ENCODE measurements at regions not wholly inside any gene's neighbourhood (a gene's known extent, or its start where the extent isn't known, plus 50 kb on each side); places are given as distances from the start of the nearest gene placed in this dataset.

DNA sequence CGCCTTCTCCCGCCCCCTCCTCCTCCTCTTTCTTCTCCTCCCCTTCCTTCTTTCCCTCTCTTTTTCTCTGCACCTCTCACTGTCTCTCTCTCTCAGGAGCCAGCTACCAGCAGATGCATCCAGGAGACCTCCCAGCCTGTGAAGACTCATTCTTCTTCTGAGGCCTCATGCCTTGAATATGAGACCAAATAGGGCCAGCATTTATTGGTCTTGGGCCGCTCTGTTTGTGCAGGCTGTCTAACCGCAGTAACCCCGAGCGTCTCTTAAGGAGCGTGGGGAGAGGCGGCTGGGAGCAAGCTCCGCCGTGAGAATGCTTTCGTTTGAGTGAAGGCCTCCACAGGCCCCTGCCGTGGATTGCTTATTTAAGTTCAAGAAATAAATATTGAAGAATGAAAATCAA is 167.0 kb downstream of the NUFIP1 start:
- H3K4me3 ChIP-seq (ENCODE audit: low read depth, low read length) = no peak overlapping the region
- no peak for TF ChIP-seq CTCF (IDR thresholded peaks at IDR 0.05; ENCODE audit: insufficient read depth, low read depth, low read length, missing control alignments)
- DNase-seq (ENCODE audit: low read depth) = no peak

- no peak for DNase-seq (ENCODE audit: low read depth)
- no peak for TF ChIP-seq CTCF (IDR thresholded peaks at IDR 0.05; ENCODE audit: insufficient read depth, low read depth, low read length, missing control alignments)
- no peak overlapping the region for H3K4me3 ChIP-seq (ENCODE audit: low read depth, low read length)
These were observed 169.5 kb downstream of the NUFIP1 start for GRCh38 chr13:44819772-44820171.

- TF ChIP-seq CTCF (IDR thresholded peaks at IDR 0.05; ENCODE audit: insufficient read depth, low read depth, low read length, missing control alignments) = no peak
- DNase-seq (ENCODE audit: low read depth) = peak; percentile 10
- H3K4me3 ChIP-seq (ENCODE audit: low read depth, low read length) = no peak overlapping the region
These were observed 170.0 kb downstream of the NUFIP1 start for GRCh38 chr13:44819245-44819644.

- DNase-seq (ENCODE audit: low read depth) = peak; percentile 21
- no peak for TF ChIP-seq CTCF (IDR thresholded peaks at IDR 0.05; ENCODE audit: insufficient read depth, low read depth, low read length, missing control alignments)
- no peak overlapping the region for H3K4me3 ChIP-seq (ENCODE audit: low read depth, low read length)
These were observed 170.8 kb downstream of the NUFIP1 start for GRCh38 chr13:44818428-44818827.

DNA sequence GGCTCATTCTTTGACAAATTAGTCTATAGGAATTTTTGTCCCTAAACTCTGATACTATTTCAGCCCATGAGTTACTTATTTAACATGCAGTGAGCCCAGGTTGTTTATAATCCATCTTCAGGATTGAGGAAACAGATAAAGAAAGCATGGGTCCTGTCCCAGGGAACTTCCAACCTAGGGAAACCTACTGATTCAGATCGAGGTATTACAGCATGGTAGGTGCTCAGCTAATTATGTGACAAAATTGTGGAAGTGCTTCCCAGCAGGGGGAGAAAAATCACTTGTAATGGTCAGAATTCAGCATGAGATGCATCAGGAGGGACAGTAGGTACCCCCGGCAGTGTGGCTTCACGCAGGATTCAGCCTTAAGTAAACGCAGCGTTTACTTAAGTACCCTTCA is 171.3 kb downstream of the NUFIP1 start:
- H3K4me3 ChIP-seq (ENCODE audit: low read depth, low read length) = no peak overlapping the region
- DNase-seq (ENCODE audit: low read depth) = no peak
- TF ChIP-seq CTCF (IDR thresholded peaks at IDR 0.05; ENCODE audit: insufficient read depth, low read depth, low read length, missing control alignments) = no peak

DNA sequence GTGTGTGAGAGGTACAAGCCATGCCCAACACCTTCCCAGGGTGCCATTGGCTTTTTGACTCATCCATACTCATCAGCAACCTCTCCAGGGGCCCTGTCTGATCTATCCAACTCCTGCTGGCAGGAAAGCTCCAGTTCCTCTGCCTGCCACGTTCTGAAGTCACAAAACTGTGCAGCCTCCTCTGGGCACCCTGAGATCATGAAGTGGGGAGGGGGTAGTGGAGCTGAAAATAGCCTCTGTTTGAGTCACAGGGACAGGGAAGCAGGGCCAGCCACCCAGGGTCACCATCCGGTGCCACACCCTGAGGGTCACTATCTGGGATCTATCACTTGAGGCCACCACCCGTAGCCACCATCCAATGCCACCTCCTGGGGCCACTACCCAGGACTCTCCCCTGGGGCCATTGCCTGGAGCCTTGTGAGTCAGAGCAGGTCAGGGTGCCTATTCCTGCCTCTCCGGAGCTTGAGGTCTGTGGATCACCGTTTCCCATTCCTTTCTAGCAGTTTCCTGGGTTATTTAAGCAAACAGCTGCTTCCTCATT is 172.1 kb downstream of the NUFIP1 start:
- no peak overlapping the region for H3K4me3 ChIP-seq (ENCODE audit: low read depth, low read length)
- no peak for DNase-seq (ENCODE audit: low read depth)
- TF ChIP-seq CTCF (IDR thresholded peaks at IDR 0.05; ENCODE audit: insufficient read depth, low read depth, low read length, missing control alignments) = no peak

DNA sequence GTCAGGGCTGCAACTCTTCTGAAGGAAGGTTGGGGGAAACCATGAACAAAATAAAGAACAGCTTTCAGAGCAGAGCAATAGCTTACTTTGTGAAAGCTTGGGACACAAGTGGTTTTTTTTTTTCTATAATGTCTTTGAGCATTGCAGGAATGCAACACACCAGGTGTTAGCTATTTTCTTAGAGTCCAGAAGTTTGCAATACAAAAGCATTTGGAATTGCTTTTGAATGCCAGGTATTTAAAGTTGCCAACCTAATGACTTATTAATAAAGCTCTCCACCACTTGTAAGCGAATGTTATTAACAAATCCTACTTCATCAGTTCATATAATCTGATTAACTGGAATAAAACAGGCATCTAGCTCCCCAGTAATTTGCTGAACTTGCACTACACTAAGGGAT is 172.6 kb downstream of the NUFIP1 start:
- TF ChIP-seq CTCF (IDR thresholded peaks at IDR 0.05; ENCODE audit: insufficient read depth, low read depth, low read length, missing control alignments) = no peak
- no peak for DNase-seq (ENCODE audit: low read depth)
- no peak overlapping the region for H3K4me3 ChIP-seq (ENCODE audit: low read depth, low read length)
